ENCODE measurements at regions not wholly inside any gene's neighbourhood (a gene's known extent, or its start where the extent isn't known, plus 50 kb on each side); places are given as distances from the start of the nearest gene placed in this dataset.

DNA sequence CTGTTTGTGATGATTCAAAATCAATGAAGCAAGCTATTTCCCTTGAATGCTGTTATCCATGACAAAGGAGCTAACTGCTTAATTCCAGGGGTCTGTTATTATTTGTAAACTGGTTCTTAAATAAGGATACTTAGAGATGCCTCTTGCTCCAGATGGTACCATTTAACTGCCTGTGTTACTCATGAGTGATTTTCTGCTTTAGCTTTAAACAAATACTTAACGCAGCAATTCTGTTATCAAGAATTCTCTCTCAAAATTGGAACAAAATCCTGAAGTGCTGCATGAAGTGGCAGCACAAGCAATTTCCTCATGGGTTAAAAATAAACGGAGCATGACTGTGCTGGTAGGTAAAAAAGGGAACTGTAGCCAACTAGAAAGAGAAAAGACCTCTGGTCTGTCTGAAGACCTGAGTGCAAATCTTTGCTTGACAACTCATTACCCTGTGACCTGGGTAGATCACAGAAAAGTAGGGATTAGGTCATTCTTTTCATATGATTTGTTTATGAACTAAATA lies 62.5 kb upstream of the GBE1 start:
- WGBS (ENCODE audit: insufficient coverage, low coverage, missing lambda C conversion rate), result 3% methylated on average over 2 of the region's 2 CpGs
- no peaks in the 10 kb centered on the region for H3K36me3 ChIP-seq (ENCODE audit: control insufficient read depth, insufficient read depth, low read length)
- DNase-seq (ENCODE audit: extremely low read depth in 1 of 4, low spot score in 3 of 4) (no peak), FAIRE-seq (no peak), ATAC-seq (no peak)
- in situ Hi-C loops (cut with MboI), result no loop called here
- ChIA-PET POLR2A (interaction anchor here (0.6 kb wide), 1 partner anchor 529 kb away, joined by 3 read pairs; no protein-coding TSS in a partner anchor), CTCF (ENCODE audit: low intra/inter-chr PET ratio) (no interaction called here)
- no peaks in the 10 kb centered on the region for H3K4me1 ChIP-seq (replicated peaks in 1 of 2; ENCODE audit: control insufficient read depth in 2 of 2, insufficient read depth in 2 of 2, low read length in 2 of 2)
- no peak overlapping the region for H3K27ac ChIP-seq (ENCODE audit: extremely low read depth, low read depth, low read length)
- no peaks in the 10 kb centered on the region for H4K20me1 ChIP-seq (replicated peaks; ENCODE audit: control insufficient read depth, insufficient read depth, low read length)
- H3K9ac ChIP-seq (ENCODE audit: insufficient read depth in 1 of 2, low read depth in 2 of 2, low read length in 2 of 2), result no peak overlapping the region
- H3K79me2 ChIP-seq (ENCODE audit: control insufficient read depth, insufficient read depth, low read length), result no peaks in the 10 kb centered on the region
- H3K27me3 ChIP-seq (ENCODE audit: control insufficient read depth in 2 of 2, insufficient read depth in 2 of 2, low read length in 2 of 2), result no peaks in the 10 kb centered on the region
- H3K9me1 ChIP-seq (ENCODE audit: control insufficient read depth, insufficient read depth, low read length), result no peaks in the 10 kb centered on the region
- H2AFZ ChIP-seq (ENCODE audit: low read depth, low read length), result no peak overlapping the region
- intact Hi-C loops (cut with micrococcal nuclease), result loop anchor here (10.0 kb wide), 1 partner anchor 159 kb away; no protein-coding TSS in a partner anchor
- no peaks in the 10 kb centered on the region for H3K9me3 ChIP-seq (replicated peaks; ENCODE audit: control insufficient read depth, insufficient read depth, low read depth, low read length)
- BruUV-seq (replicated peaks), result no TSS peak
- no peak overlapping the region for H3K4me3 ChIP-seq
- TF ChIP-seq SPI1 (IDR thresholded peaks at IDR 0.05; ENCODE audit: borderline replicate concordance, low read depth, low read length) (peak; percentile 37; the same call in 1 of the 2 replicates), ADNP (tag; IDR thresholded peaks at IDR 0.05) (no peak), EZH2 (IDR thresholded peaks at IDR 0.05; ENCODE audit: borderline replicate concordance, low read depth, low read length) (no peak), GATAD2B (IDR thresholded peaks at IDR 0.05; ENCODE audit: borderline replicate concordance) (no peak), E2F5 (CRISPR knock-in tag; IDR thresholded peaks at IDR 0.05) (no peak), ZNF311 (CRISPR knock-in tag; IDR thresholded peaks at IDR 0.05) (no peak)
- TF ChIP-seq, protein P1, sequence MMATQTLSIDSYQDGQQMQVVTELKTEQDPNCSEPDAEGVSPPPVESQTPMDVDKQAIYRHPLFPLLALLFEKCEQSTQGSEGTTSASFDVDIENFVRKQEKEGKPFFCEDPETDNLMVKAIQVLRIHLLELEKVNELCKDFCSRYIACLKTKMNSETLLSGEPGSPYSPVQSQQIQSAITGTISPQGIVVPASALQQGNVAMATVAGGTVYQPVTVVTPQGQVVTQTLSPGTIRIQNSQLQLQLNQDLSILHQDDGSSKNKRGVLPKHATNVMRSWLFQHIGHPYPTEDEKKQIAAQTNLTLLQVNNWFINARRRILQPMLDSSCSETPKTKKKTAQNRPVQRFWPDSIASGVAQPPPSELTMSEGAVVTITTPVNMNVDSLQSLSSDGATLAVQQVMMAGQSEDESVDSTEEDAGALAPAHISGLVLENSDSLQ (IDR thresholded peaks at IDR 0.05), result no peak
- H3K4me2 ChIP-seq (ENCODE audit: insufficient read depth, low read length), result no peak overlapping the region
